Stimulated activated naive CD8-positive, alpha-beta T cell treated with anti-CD3 and anti-CD28 coated beads, Interleukin-15, Interleukin-2, amounts not matched to agents 100 U/mL and 50 U/mL, for 24 hours (primary cell): ENCODE measurements at regions not wholly inside any gene's neighbourhood (a gene's known extent, or its start where the extent isn't known, plus 50 kb on each side); places are given as distances from the start of the nearest gene placed in this dataset.
"Not testable (repeated sequence)": the region's sequence is repeated elsewhere in the genome, so short reads cannot be mapped to it uniquely, and the experiment has no call there.

Experiments
- ATAC-seq: fragments of 150-1000 bp; cut with Tn5 transposase; one replicate; pipeline ENCODE4 v1.10.0; 2021
- DNase-seq: peaks from one replicate; pipeline ENCODE4 v3.0.0; 2021

GRCh38 chr5:20797216-20797615, 809.2 kb upstream of the CDH18 start:
- ATAC-seq, DNase-seq: not testable (repeated sequence)

- not testable (repeated sequence) for DNase-seq, ATAC-seq
Observed at GRCh38 chr5:20784755-20785154, 796.8 kb upstream of the CDH18 start.

- not testable (repeated sequence) for DNase-seq, ATAC-seq
Observed at GRCh38 chr5:20783484-20783883, 795.5 kb upstream of the CDH18 start.

GRCh38 chr5:20771338-20771737, 783.3 kb upstream of the CDH18 start:
- ATAC-seq, DNase-seq: not testable (repeated sequence)

GRCh38 chr5:20765074-20765473, 777.1 kb upstream of the CDH18 start:
- ATAC-seq, DNase-seq: not testable (repeated sequence)

GRCh38 chr5:20759459-20759858, 771.5 kb upstream of the CDH18 start:
- not testable (repeated sequence) for ATAC-seq, DNase-seq

GRCh38 chr5:20752179-20752578, 764.2 kb upstream of the CDH18 start:
- not testable (repeated sequence) for ATAC-seq

GRCh38 chr5:20735715-20736114, 747.7 kb upstream of the CDH18 start:
- ATAC-seq, DNase-seq: not testable (repeated sequence)

More at GRCh38 chr5:20752179-20752578, 764.2 kb upstream of the CDH18 start:
- not testable (repeated sequence) for DNase-seq

GRCh38 chr5:20732223-20732622, 744.2 kb upstream of the CDH18 start:
- not testable (repeated sequence) for ATAC-seq, DNase-seq

- ATAC-seq, DNase-seq: not testable (repeated sequence)
Observed at GRCh38 chr5:20721286-20721685, 733.3 kb upstream of the CDH18 start.

- not testable (repeated sequence) for ATAC-seq, DNase-seq
Observed at GRCh38 chr5:20711520-20712155, 723.6 kb upstream of the CDH18 start.

- not testable (repeated sequence) for DNase-seq, ATAC-seq
Observed at GRCh38 chr5:20707634-20708033, 719.6 kb upstream of the CDH18 start.

GRCh38 chr5:20694121-20694520, 706.1 kb upstream of the CDH18 start:
- ATAC-seq (no peak), DNase-seq (no peak)

- ATAC-seq (no peak), DNase-seq (no peak)
Observed at GRCh38 chr5:20692913-20693312, 704.9 kb upstream of the CDH18 start.

GRCh38 chr5:20683241-20683940, 695.4 kb upstream of the CDH18 start:
- DNase-seq (no peak), ATAC-seq (no peak)

- DNase-seq (no peak), ATAC-seq (no peak)
Observed at GRCh38 chr5:20680718-20681302, 692.8 kb upstream of the CDH18 start.

GRCh38 chr5:20678814-20679298, 690.9 kb upstream of the CDH18 start:
- ATAC-seq (no peak), DNase-seq (no peak)

GRCh38 chr5:20678386-20678785, 690.4 kb upstream of the CDH18 start:
- no peak for DNase-seq
- ATAC-seq: no peak

GRCh38 chr5:20660588-20660987, 672.6 kb upstream of the CDH18 start:
- ATAC-seq (no peak), DNase-seq (no peak)

- ATAC-seq: no peak
- DNase-seq: no peak
Observed at GRCh38 chr5:20656262-20656661, 668.3 kb upstream of the CDH18 start.

- no peak for ATAC-seq
- no peak for DNase-seq
Observed at GRCh38 chr5:20655211-20655610, 667.2 kb upstream of the CDH18 start.

- ATAC-seq (no peak), DNase-seq (no peak)
Observed at GRCh38 chr5:20654746-20655145, 666.7 kb upstream of the CDH18 start.

- DNase-seq (no peak), ATAC-seq (no peak)
Observed at GRCh38 chr5:20654033-20654432, 666.0 kb upstream of the CDH18 start.
